Medulla oblongata (tissue), 1 donor: ENCODE measurements at regions not wholly inside any gene's neighbourhood (a gene's known extent, or its start where the extent isn't known, plus 50 kb on each side); places are given as distances from the start of the nearest gene placed in this dataset.
"Not testable (repeated sequence)": the region's sequence is repeated elsewhere in the genome, so short reads cannot be mapped to it uniquely, and the experiment has no call there.

ENCODE experiments used
- DNase-seq: peaks from one replicate; pipeline ENCODE4 v3.0.0-alpha.2; 2015; ENCODE audit errors: extremely low spot score

- no peak for DNase-seq
Measured at GRCh38 chr2:139704606-139705005, 924.4 kb upstream of the NXPH2 start.

- DNase-seq, result no peak
Measured at GRCh38 chr2:139694327-139694726, 914.1 kb upstream of the NXPH2 start.

GRCh38 chr2:139686205-139686604 lies 906.0 kb upstream of the NXPH2 start:
- no peak for DNase-seq

GRCh38 chr2:139685090-139685983 lies 905.1 kb upstream of the NXPH2 start:
- DNase-seq, result no peak

GRCh38 chr2:139684286-139684860 lies 904.2 kb upstream of the NXPH2 start:
- DNase-seq, result no peak

- DNase-seq, result no peak
Measured at GRCh38 chr2:139674577-139674976, 894.4 kb upstream of the NXPH2 start.

GRCh38 chr2:139673447-139673846 lies 893.3 kb upstream of the NXPH2 start:
- DNase-seq, result not testable (repeated sequence)

GRCh38 chr2:139669675-139670074 lies 889.5 kb upstream of the NXPH2 start:
- no peak for DNase-seq

- no peak for DNase-seq
Measured at GRCh38 chr2:139652385-139652784, 872.2 kb upstream of the NXPH2 start.

- DNase-seq, result no peak
Measured at GRCh38 chr2:139645617-139646016, 865.4 kb upstream of the NXPH2 start.

- no peak for DNase-seq
Measured at GRCh38 chr2:139643139-139643538, 862.9 kb upstream of the NXPH2 start.

- DNase-seq, result no peak
Measured at GRCh38 chr2:139631966-139632365, 851.8 kb upstream of the NXPH2 start.

GRCh38 chr2:139628931-139629330 lies 848.7 kb upstream of the NXPH2 start:
- no peak for DNase-seq

GRCh38 chr2:139626128-139626527 lies 845.9 kb upstream of the NXPH2 start:
- DNase-seq, result no peak

- no peak for DNase-seq
Measured at GRCh38 chr2:139622691-139623090, 842.5 kb upstream of the NXPH2 start.

GRCh38 chr2:139617747-139618146 lies 837.6 kb upstream of the NXPH2 start:
- no peak for DNase-seq

- no peak for DNase-seq
Measured at GRCh38 chr2:139613264-139613663, 833.1 kb upstream of the NXPH2 start.

- no peak for DNase-seq
Measured at GRCh38 chr2:139610512-139610911, 830.3 kb upstream of the NXPH2 start.

- DNase-seq, result no peak
Measured at GRCh38 chr2:139609109-139609508, 828.9 kb upstream of the NXPH2 start.

- DNase-seq, result no peak
Measured at GRCh38 chr2:139605668-139606067, 825.5 kb upstream of the NXPH2 start.

- DNase-seq, result no peak
Measured at GRCh38 chr2:139600166-139600565, 820.0 kb upstream of the NXPH2 start.

GRCh38 chr2:139585101-139585500 lies 804.9 kb upstream of the NXPH2 start:
- no peak for DNase-seq

- no peak for DNase-seq
Measured at GRCh38 chr2:139574371-139574770, 794.2 kb upstream of the NXPH2 start.
